DLD1 (cell line): ENCODE measurements at regions not wholly inside any gene's neighbourhood (a gene's known extent, or its start where the extent isn't known, plus 50 kb on each side); places are given as distances from the start of the nearest gene placed in this dataset.

Experiments used
- in situ Hi-C: cut with HindIII; loops from 2 replicates; pipeline ENCODE4 v1.10.0; 2017; ENCODE audit warnings: low sequenced_read_pairs

- in situ Hi-C loops, result no loop called here
These were observed 327.3 kb downstream of the SMAD2 start for GRCh38 chr18:47603158-47603557.

- in situ Hi-C loops, result no loop called here
These were observed 328.1 kb downstream of the SMAD2 start for GRCh38 chr18:47602273-47602897.

GRCh38 chr18:47601581-47602272 is 328.7 kb downstream of the SMAD2 start:
- in situ Hi-C loops, result no loop called here

GRCh38 chr18:47595831-47596501 is 334.5 kb downstream of the SMAD2 start:
- in situ Hi-C loops, result loop anchor here (5.0 kb wide), 1 partner anchor 41 kb away; no protein-coding TSS in a partner anchor

- in situ Hi-C loops, result loop anchor here (5.0 kb wide), 1 partner anchor 43 kb away; no protein-coding TSS in a partner anchor
These were observed 335.8 kb downstream of the SMAD2 start for GRCh38 chr18:47594621-47595086.

- in situ Hi-C loops, result no loop called here
These were observed 336.6 kb downstream of the SMAD2 start for GRCh38 chr18:47593744-47594472.

GRCh38 chr18:47591429-47591828 is 339.0 kb downstream of the SMAD2 start:
- in situ Hi-C loops, result no loop called here

GRCh38 chr18:47587587-47587986 is 336.1 kb upstream of the SKOR2 start:
- in situ Hi-C loops, result no loop called here

- in situ Hi-C loops, result no loop called here
These were observed 335.1 kb upstream of the SKOR2 start for GRCh38 chr18:47586418-47587070.

- in situ Hi-C loops, result no loop called here
These were observed 334.5 kb upstream of the SKOR2 start for GRCh38 chr18:47585914-47586313.

- in situ Hi-C loops, result no loop called here
These were observed 333.7 kb upstream of the SKOR2 start for GRCh38 chr18:47585136-47585535.

- in situ Hi-C loops, result no loop called here
These were observed 330.6 kb upstream of the SKOR2 start for GRCh38 chr18:47582093-47582492.

- in situ Hi-C loops, result no loop called here
These were observed 326.1 kb upstream of the SKOR2 start for GRCh38 chr18:47577520-47577919.

- in situ Hi-C loops, result no loop called here
These were observed 323.5 kb upstream of the SKOR2 start for GRCh38 chr18:47574966-47575365.

- in situ Hi-C loops, result no loop called here
These were observed 320.5 kb upstream of the SKOR2 start for GRCh38 chr18:47571957-47572356.

GRCh38 chr18:47566809-47567208 is 315.3 kb upstream of the SKOR2 start:
- in situ Hi-C loops, result no loop called here

GRCh38 chr18:47560723-47561715 is 309.6 kb upstream of the SKOR2 start:
- in situ Hi-C loops, result no loop called here

- in situ Hi-C loops, result no loop called here
These were observed 306.8 kb upstream of the SKOR2 start for GRCh38 chr18:47558110-47558750.

- in situ Hi-C loops, result no loop called here
These were observed 305.7 kb upstream of the SKOR2 start for GRCh38 chr18:47557160-47557559.
